ENCODE measurements at regions not wholly inside any gene's neighbourhood (a gene's known extent, or its start where the extent isn't known, plus 50 kb on each side); places are given as distances from the start of the nearest gene placed in this dataset.
"Not testable (repeated sequence)": the region's sequence is repeated elsewhere in the genome, so short reads cannot be mapped to it uniquely, and the experiment has no call there.

- WGBS, 2 experiments (ENCODE audit: low coverage in 1 of 2, low lambda C conversion rate in 2 of 2, missing lambda C conversion rate in 2 of 2): 1% methylated on average over 10 of the region's 77 CpGs; no CpG with 5 or more reads in 1 of the 2 experiments
- H2AFZ ChIP-seq; H3K79me2 ChIP-seq (ENCODE audit: insufficient read depth); H4K20me1 ChIP-seq (ENCODE audit: insufficient read depth); H3K36me3 ChIP-seq (ENCODE audit: low read depth); H3K9me2 ChIP-seq (ENCODE audit: insufficient read depth); H3K4me2 ChIP-seq (ENCODE audit: unreplicated experiment); H3F3A ChIP-seq (ENCODE audit: insufficient read depth); H3K4me1 ChIP-seq (ENCODE audit: insufficient read depth); in situ Hi-C loops (cut with MboI); H3K27ac ChIP-seq; H3K9me3 ChIP-seq (ENCODE audit: low read depth); H3K27me3 ChIP-seq (replicated peaks; ENCODE audit: insufficient read depth): not testable (repeated sequence)
- H3K4me3 ChIP-seq: peak overlapping the region; percentile 59
- peak overlapping the region; percentile 66 for H3K9ac ChIP-seq
- DNase-seq: peak; percentile 34
These were observed 69.4 kb upstream of the NUDT4B start for GRCh38 chr1:148679050-148679786.

- peak overlapping the region; percentile 59 for H3K4me3 ChIP-seq
- whole genome bisulfite sequencing, 2 experiments (ENCODE audit: low coverage in 1 of 2, low lambda C conversion rate in 2 of 2, missing lambda C conversion rate in 2 of 2): no CpG with 5 or more reads among the region's 37 CpGs
- H4K20me1 ChIP-seq (ENCODE audit: insufficient read depth); H3K4me1 ChIP-seq (ENCODE audit: insufficient read depth); H3K4me2 ChIP-seq (ENCODE audit: unreplicated experiment); H2AFZ ChIP-seq; H3K27ac ChIP-seq; H3K9me3 ChIP-seq (ENCODE audit: low read depth); DNase-seq; H3K9ac ChIP-seq; in situ Hi-C loops (cut with MboI); H3K36me3 ChIP-seq (ENCODE audit: low read depth); H3K79me2 ChIP-seq (ENCODE audit: insufficient read depth); H3K27me3 ChIP-seq (replicated peaks; ENCODE audit: insufficient read depth); H3F3A ChIP-seq (ENCODE audit: insufficient read depth); H3K9me2 ChIP-seq (ENCODE audit: insufficient read depth): not testable (repeated sequence)
These were observed 68.7 kb upstream of the NUDT4B start for GRCh38 chr1:148679787-148680326.

GRCh38 chr1:148686735-148687134 is 61.8 kb upstream of the NUDT4B start:
- WGBS, 2 experiments (ENCODE audit: low coverage in 1 of 2, low lambda C conversion rate in 2 of 2, missing lambda C conversion rate in 2 of 2): no CpG with 5 or more reads among the region's 4 CpGs
- not testable (repeated sequence) for DNase-seq; H3K9me3 ChIP-seq (ENCODE audit: low read depth)

GRCh38 chr1:148687376-148687775 is 61.2 kb upstream of the NUDT4B start:
- not testable (repeated sequence) for H3K4me2 ChIP-seq (ENCODE audit: unreplicated experiment)
- WGBS, 2 experiments (ENCODE audit: low coverage in 1 of 2, low lambda C conversion rate in 2 of 2, missing lambda C conversion rate in 2 of 2): no CpG with 5 or more reads among the region's 2 CpGs

More at GRCh38 chr1:148686735-148687134, 61.8 kb upstream of the NUDT4B start:
- H3K9ac ChIP-seq; H3K9me2 ChIP-seq (ENCODE audit: insufficient read depth); H4K20me1 ChIP-seq (ENCODE audit: insufficient read depth); H3K79me2 ChIP-seq (ENCODE audit: insufficient read depth); in situ Hi-C loops (cut with MboI); H3K4me3 ChIP-seq; H3F3A ChIP-seq (ENCODE audit: insufficient read depth); H3K27me3 ChIP-seq (replicated peaks; ENCODE audit: insufficient read depth); H2AFZ ChIP-seq; H3K4me1 ChIP-seq (ENCODE audit: insufficient read depth); H3K4me2 ChIP-seq (ENCODE audit: unreplicated experiment); H3K27ac ChIP-seq; H3K36me3 ChIP-seq (ENCODE audit: low read depth): not testable (repeated sequence)

More at GRCh38 chr1:148687376-148687775, 61.2 kb upstream of the NUDT4B start:
- H3K4me3 ChIP-seq; H2AFZ ChIP-seq; H3K9ac ChIP-seq; H3K27ac ChIP-seq; H3K36me3 ChIP-seq (ENCODE audit: low read depth); H3K4me1 ChIP-seq (ENCODE audit: insufficient read depth); DNase-seq; H3K9me3 ChIP-seq (ENCODE audit: low read depth); H3K27me3 ChIP-seq (replicated peaks; ENCODE audit: insufficient read depth); H3K79me2 ChIP-seq (ENCODE audit: insufficient read depth); in situ Hi-C loops (cut with MboI); H4K20me1 ChIP-seq (ENCODE audit: insufficient read depth); H3F3A ChIP-seq (ENCODE audit: insufficient read depth); H3K9me2 ChIP-seq (ENCODE audit: insufficient read depth): not testable (repeated sequence)

Measured in GM23248 (cell line).